Pancreas (tissue), 10 donors: ENCODE measurements at regions not wholly inside any gene's neighbourhood (a gene's known extent, or its start where the extent isn't known, plus 50 kb on each side); places are given as distances from the start of the nearest gene placed in this dataset.

Source experiments
- ATAC-seq, 4 donors: fragments of 200-7000 bp; cut with Tn5 transposase; one replicate each; pipeline versions ENCODE4 v1.8.0 to v1.9.1; 2020; ENCODE audit warnings: mild to moderate bottlenecking in 4 of 4, moderate library complexity in 4 of 4
- DNase-seq, 6 donors: peaks; one replicate each; pipeline ENCODE4 v3.0.0-alpha.2; 2020
- FAIRE-seq: peaks from 2 replicates; lab custom pipeline; 2012; peaks lifted over from hg19 to GRCh38; lab: Jason Lieb, UNC
- H3K27ac ChIP-seq, 4 donors: fragments of 200-600 bp; sonication (generic); 1 replicate in 3 of 4; 2 replicates in 1 of 4; pipeline versions ENCODE4 v1.5.0 to v1.8.0; 2020
- H3K27me3 ChIP-seq, 4 donors: fragments of 200-600 bp; one replicate each; pipeline ENCODE4 v1.8.0; 2021
- H3K36me3 ChIP-seq, 3 donors: fragments of 200-600 bp; sonication (generic) in 1 of 3; one replicate each; pipeline versions ENCODE4 v1.5.0 to v1.8.0; 2020 to 2021
- H3K4me1 ChIP-seq, 3 donors: fragments of 200-600 bp; one replicate each; pipeline ENCODE4 v1.8.0; 2021
- H3K4me3 ChIP-seq, 4 donors: fragments of 200-600 bp; sonication (generic) in 2 of 4; one replicate each; pipeline versions ENCODE4 v1.5.0 to v1.8.0; 2020 to 2021
- H3K9me3 ChIP-seq, 4 donors: fragments of 200-600 bp; one replicate each; pipeline ENCODE4 v1.8.0; 2021
- CTCF ChIP-seq, 4 donors: fragments of 200-600 bp; sonication (generic) in 3 of 4; IDR thresholded peaks; one replicate each; pipeline versions ENCODE4 v1.5.0 to v1.8.0; 2021; ENCODE audit warnings: antibody characterized with exemption in 4 of 4
- WGBS, 2 donors: extraction: QIAGEN DNeasy Blood & Tissue Kit; methylation state at CpG; one replicate each; pipeline ENCODE4 v1.1.7; 2013; 5-methylcytosine and 5-hydroxymethylcytosine counted together
- intact Hi-C, 3 donors: fragments of 100-400 bp; cut with DNase I; formaldehyde crosslinking; loops; one replicate each; pipeline versions ENCODE4 v1.11.1 to v1.14.2; 2022
- donor health status: healthy with polysubstance abuse.
- donor health status: DM: no; HTN: no; CAD: no; lungs with moderate emphysema.
- donor health status: DM: no; HTN: no; CAD: no.
- donor health status: control.
- donor health status: control.
- donor health status: Bipolar disorder and iron deficiency.
- donor health status: DM: yes; HTN: yes; CAD: no.
- donor health status: DM: no; HTN: no; CAD: no.
- donor health status: DM: no; HTN: no; CAD: no.
- donor health status: DM: yes; HTN: yes; CAD: no.

- 47 to 65% methylated on average over 2 of the region's 2 CpGs for WGBS, 2 donors
- intact Hi-C loops: no loop called here
- H3K4me3 ChIP-seq: no peak overlapping the region
- no peaks in the 10 kb centered on the region for H3K27me3 ChIP-seq
- H3K27ac ChIP-seq: no peak overlapping the region
- ATAC-seq (no peak), FAIRE-seq (no peak), DNase-seq (no peak)
- H3K4me1 ChIP-seq: no peaks in the 10 kb centered on the region
- no peaks in the 10 kb centered on the region for H3K36me3 ChIP-seq
- H3K9me3 ChIP-seq: no peaks in the 10 kb centered on the region
- TF ChIP-seq CTCF (IDR thresholded peaks at IDR 0.05): no peak
These were observed 2244.0 kb upstream of the ACO1 start for GRCh38 chr9:30140407-30140806.

GRCh38 chr9:30160570-30160969 is 2223.9 kb upstream of the ACO1 start:
- no peaks in the 10 kb centered on the region for H3K4me1 ChIP-seq
- FAIRE-seq: no peak
- 52 to 65% methylated on average over 7 of the region's 7 CpGs for WGBS, 2 donors

GRCh38 chr9:30172206-30172605 is 2212.2 kb upstream of the ACO1 start:
- 63 to 84% methylated on average over 1 of the region's 1 CpG for WGBS, 2 donors
- Histone ChIP-seq H3K27me3 (no peaks in the 10 kb centered on the region), H3K4me1 (no peaks in the 10 kb centered on the region), H3K27ac (no peak overlapping the region), H3K4me3 (no peak overlapping the region), H3K9me3 (no peaks in the 10 kb centered on the region), H3K36me3 (no peaks in the 10 kb centered on the region)
- TF ChIP-seq CTCF (IDR thresholded peaks at IDR 0.05): no peak
- ATAC-seq (no peak), FAIRE-seq (no peak), DNase-seq (no peak)
- intact Hi-C loops: no loop called here

More at GRCh38 chr9:30160570-30160969, 2223.9 kb upstream of the ACO1 start:
- Histone ChIP-seq H3K9me3 (no peaks in the 10 kb centered on the region), H3K27ac (no peak overlapping the region), H3K4me3 (no peak overlapping the region), H3K27me3 (no peaks in the 10 kb centered on the region), H3K36me3 (no peaks in the 10 kb centered on the region)
- no peak for DNase-seq
- no peak for TF ChIP-seq CTCF (IDR thresholded peaks at IDR 0.05)
- intact Hi-C loops: no loop called here
- ATAC-seq: no peak

GRCh38 chr9:30178610-30179009 is 2205.8 kb upstream of the ACO1 start:
- ATAC-seq (no peak), DNase-seq (no peak), FAIRE-seq (no peak)
- Histone ChIP-seq H3K36me3 (no peaks in the 10 kb centered on the region), H3K4me3 (no peak overlapping the region), H3K27me3 (no peaks in the 10 kb centered on the region), H3K4me1 (no peaks in the 10 kb centered on the region), H3K27ac (no peak overlapping the region), H3K9me3 (no peaks in the 10 kb centered on the region)
- no peak for TF ChIP-seq CTCF (IDR thresholded peaks at IDR 0.05)
- intact Hi-C loops: no loop called here

GRCh38 chr9:30193421-30193820 is 2191.0 kb upstream of the ACO1 start:
- no peaks in the 10 kb centered on the region for H3K4me1 ChIP-seq
- no peaks in the 10 kb centered on the region for H3K27me3 ChIP-seq
- no peaks in the 10 kb centered on the region for H3K9me3 ChIP-seq
- DNase-seq (no peak), ATAC-seq (no peak), FAIRE-seq (no peak)
- intact Hi-C loops: no loop called here
- no peak for TF ChIP-seq CTCF (IDR thresholded peaks at IDR 0.05)
- no peak overlapping the region for H3K4me3 ChIP-seq
- no peaks in the 10 kb centered on the region for H3K36me3 ChIP-seq
- 66 to 79% methylated on average over 6 of the region's 6 CpGs for WGBS, 2 donors
- no peak overlapping the region for H3K27ac ChIP-seq
